IPS DF 6.9 (cell line): ENCODE measurements at regions not wholly inside any gene's neighbourhood (a gene's known extent, or its start where the extent isn't known, plus 50 kb on each side); places are given as distances from the start of the nearest gene placed in this dataset.

Source experiments
- DNase-seq: peaks from one replicate; pipeline ENCODE4 v3.0.0-alpha.2; 2013; ENCODE audit warnings: low read depth, low spot score
- H3K27ac ChIP-seq: one replicate; pipeline ENCODE4 v1.5.1; 2013; ENCODE audit warnings: low read length, control low read depth
- H3K27me3 ChIP-seq: 2 replicates; pipeline ENCODE4 v1.6.1; 2013; ENCODE audit warnings: mild to moderate bottlenecking, low read length; ENCODE audit not compliant: control insufficient read depth, insufficient read depth
- H3K36me3 ChIP-seq: 2 replicates; pipeline ENCODE4 v1.6.1; 2013; ENCODE audit warnings: low read length; ENCODE audit not compliant: control insufficient read depth, insufficient read depth
- H3K4me1 ChIP-seq: 2 replicates; pipeline ENCODE4 v1.6.1; 2013; ENCODE audit warnings: low read length; ENCODE audit not compliant: control insufficient read depth, insufficient read depth
- H3K4me3 ChIP-seq: 2 replicates; pipeline ENCODE4 v1.5.1; 2013; ENCODE audit warnings: mild to moderate bottlenecking, low read length
- H3K9me3 ChIP-seq: 2 replicates; pipeline ENCODE4 v1.6.1; 2013; ENCODE audit warnings: low read length, inconsistent platforms; ENCODE audit not compliant: control insufficient read depth, insufficient read depth
- WGBS: extraction: QIAGEN DNeasy Blood & Tissue Kit; methylation state at CpG from one replicate; pipeline ENCODE4 v1.1.7; 2013; ENCODE audit warnings: mixed read lengths, missing lambda C conversion rate; ENCODE audit not compliant: insufficient read length, insufficient coverage; 5-methylcytosine and 5-hydroxymethylcytosine counted together

GRCh38 chr6:81413306-81413705 lies 339.2 kb downstream of the TENT5A start:
- Histone ChIP-seq H3K4me3 (no peak overlapping the region), H3K36me3 (no peaks in the 10 kb centered on the region), H3K27ac (no peak overlapping the region), H3K27me3 (no peaks in the 10 kb centered on the region), H3K4me1 (no peaks in the 10 kb centered on the region), H3K9me3 (no peaks in the 10 kb centered on the region)
- no peak for DNase-seq
- no CpG with 5 or more reads among the region's 4 CpGs for WGBS

- Histone ChIP-seq H3K4me3 (no peak overlapping the region), H3K27ac (no peak overlapping the region), H3K4me1 (no peaks in the 10 kb centered on the region), H3K36me3 (no peaks in the 10 kb centered on the region), H3K27me3 (no peaks in the 10 kb centered on the region), H3K9me3 (no peaks in the 10 kb centered on the region)
- no peak for DNase-seq
- no CpG with 5 or more reads among the region's 3 CpGs for WGBS
These were observed 350.4 kb downstream of the TENT5A start for GRCh38 chr6:81401970-81402690.

DNA sequence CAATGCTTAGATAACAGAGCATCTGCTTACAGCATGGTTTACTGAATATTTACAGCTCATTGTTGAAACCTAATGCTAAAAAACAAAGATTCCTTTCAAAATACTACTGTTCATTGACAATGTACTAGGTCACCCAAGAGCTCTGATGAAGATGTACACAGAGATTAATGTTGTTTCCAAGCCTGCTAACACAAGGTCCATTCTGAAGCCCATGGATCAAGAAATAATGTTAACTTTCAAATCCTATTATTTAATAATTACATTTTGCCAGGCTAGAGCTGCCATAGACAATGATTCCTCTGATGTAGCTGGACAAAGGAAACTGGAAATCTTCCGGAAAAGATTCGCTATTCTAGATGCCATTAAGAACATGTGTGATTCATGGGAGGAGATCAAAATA lies 355.6 kb downstream of the TENT5A start:
- no peak for DNase-seq
- Histone ChIP-seq H3K36me3 (no peaks in the 10 kb centered on the region), H3K27ac (no peak overlapping the region), H3K4me1 (no peaks in the 10 kb centered on the region), H3K27me3 (no peaks in the 10 kb centered on the region), H3K4me3 (no peak overlapping the region), H3K9me3 (no peaks in the 10 kb centered on the region)
- WGBS: no CpG with 5 or more reads among the region's 2 CpGs

DNA sequence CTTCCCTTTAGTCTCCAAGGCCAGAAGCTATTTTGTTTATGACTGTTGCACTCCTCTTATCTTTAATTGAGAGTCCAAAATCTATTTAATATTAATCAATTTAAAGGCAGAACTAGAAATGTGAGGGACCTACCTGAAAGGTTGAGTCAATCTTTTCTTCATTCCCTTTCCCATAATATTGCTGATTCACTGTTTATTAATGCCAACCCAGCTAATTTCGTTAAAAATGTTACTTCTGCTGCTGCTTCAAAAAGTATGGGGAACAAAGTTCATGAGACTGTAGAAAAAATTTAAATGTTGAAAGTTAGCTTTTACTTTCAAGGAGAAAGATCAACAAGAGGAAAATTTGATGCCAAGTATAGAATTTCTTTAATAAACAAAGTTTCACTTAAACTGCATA lies 365.3 kb downstream of the TENT5A start:
- no CpG with 5 or more reads among the region's 1 CpG for WGBS
- no peaks in the 10 kb centered on the region for H3K9me3 ChIP-seq
- H3K36me3 ChIP-seq: no peaks in the 10 kb centered on the region
- no peak overlapping the region for H3K27ac ChIP-seq
- no peak for DNase-seq
- no peaks in the 10 kb centered on the region for H3K4me1 ChIP-seq
- H3K27me3 ChIP-seq: no peaks in the 10 kb centered on the region
- no peak overlapping the region for H3K4me3 ChIP-seq

DNA sequence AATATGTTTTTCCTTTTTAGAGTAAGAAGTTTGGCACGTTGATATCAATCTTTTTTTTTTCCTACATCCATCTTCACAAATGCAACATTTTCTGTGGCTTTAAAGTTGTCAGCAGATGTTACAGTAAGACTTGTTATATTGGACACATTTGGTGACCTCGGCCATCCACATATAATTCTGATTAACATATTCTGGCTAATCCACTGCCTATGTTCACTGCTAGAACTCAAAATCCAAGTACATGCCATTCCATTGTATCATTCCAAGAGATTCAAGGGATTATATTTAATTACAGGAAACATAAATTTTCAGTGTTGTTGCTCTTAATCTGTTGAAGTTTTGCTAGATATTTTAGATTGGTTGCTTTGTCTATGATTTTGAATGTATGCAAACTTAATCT lies 367.6 kb downstream of the TENT5A start:
- DNase-seq: no peak
- no peaks in the 10 kb centered on the region for H3K9me3 ChIP-seq
- H3K27me3 ChIP-seq: no peaks in the 10 kb centered on the region
- H3K4me1 ChIP-seq: no peaks in the 10 kb centered on the region
- no peaks in the 10 kb centered on the region for H3K36me3 ChIP-seq
- no CpG with 5 or more reads among the region's 2 CpGs for WGBS
- H3K4me3 ChIP-seq: no peak overlapping the region
- no peak overlapping the region for H3K27ac ChIP-seq

DNA sequence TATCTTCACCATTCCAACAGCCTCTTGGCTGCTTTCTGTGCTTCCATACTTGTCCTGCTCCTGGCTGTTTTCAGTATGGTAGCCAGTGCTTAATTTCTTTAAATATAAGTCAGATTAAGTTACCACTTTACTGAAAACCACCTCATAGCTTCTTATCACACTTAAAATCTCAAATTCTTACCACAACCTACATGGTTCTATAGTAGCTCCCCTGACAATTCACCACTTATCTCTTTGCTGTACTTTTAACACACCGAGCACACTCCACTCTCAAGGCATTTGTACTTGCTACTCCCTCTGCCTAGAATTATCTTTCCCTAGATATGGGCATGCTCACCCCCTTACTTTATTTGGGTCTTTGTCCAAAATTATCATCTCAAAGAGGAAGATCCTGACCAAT lies 369.0 kb downstream of the TENT5A start:
- Histone ChIP-seq H3K9me3 (no peaks in the 10 kb centered on the region), H3K27ac (no peak overlapping the region), H3K36me3 (no peaks in the 10 kb centered on the region), H3K4me1 (no peaks in the 10 kb centered on the region), H3K4me3 (no peak overlapping the region), H3K27me3 (no peaks in the 10 kb centered on the region)
- no peak for DNase-seq
- WGBS: no CpG with 5 or more reads among the region's 1 CpG

- no peaks in the 10 kb centered on the region for H3K27me3 ChIP-seq
- no peak overlapping the region for H3K27ac ChIP-seq
- no peaks in the 10 kb centered on the region for H3K9me3 ChIP-seq
- H3K4me1 ChIP-seq: no peaks in the 10 kb centered on the region
- no CpG with 5 or more reads among the region's 4 CpGs for WGBS
- no peak for DNase-seq
- no peaks in the 10 kb centered on the region for H3K36me3 ChIP-seq
- H3K4me3 ChIP-seq: no peak overlapping the region
These were observed 369.6 kb downstream of the TENT5A start for GRCh38 chr6:81382852-81383251.

DNA sequence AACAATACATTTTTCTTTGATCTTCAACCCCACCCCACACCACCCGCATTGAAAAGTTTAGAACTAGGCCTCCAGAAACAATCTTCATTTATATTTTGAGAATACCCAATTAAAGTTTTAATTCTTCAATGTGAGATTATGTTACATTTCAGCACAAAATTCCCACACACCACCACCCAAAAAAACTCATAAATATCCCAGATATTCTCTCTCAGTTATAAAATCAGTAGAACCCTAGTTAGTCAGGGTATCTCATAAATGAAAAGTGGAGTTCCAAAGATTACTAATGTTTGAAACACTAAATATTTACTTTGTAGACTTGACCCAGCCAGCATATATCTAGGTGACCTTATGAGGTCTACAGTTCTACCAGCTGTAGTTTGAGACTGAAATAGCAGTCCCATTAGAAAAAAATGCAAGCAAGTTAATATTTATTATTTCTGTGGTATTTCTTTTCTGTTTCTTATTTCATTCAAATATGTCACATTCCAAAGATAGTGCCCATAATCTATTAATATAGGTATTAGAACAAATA lies 371.0 kb downstream of the TENT5A start:
- Histone ChIP-seq H3K4me1 (no peaks in the 10 kb centered on the region), H3K27me3 (no peaks in the 10 kb centered on the region), H3K9me3 (no peaks in the 10 kb centered on the region), H3K27ac (no peak overlapping the region), H3K36me3 (no peaks in the 10 kb centered on the region), H3K4me3 (no peak overlapping the region)
- WGBS: no CpG with 5 or more reads among the region's 1 CpG
- DNase-seq: no peak

- Histone ChIP-seq H3K4me3 (no peak overlapping the region), H3K4me1 (no peaks in the 10 kb centered on the region), H3K27ac (no peak overlapping the region), H3K27me3 (no peaks in the 10 kb centered on the region), H3K9me3 (no peaks in the 10 kb centered on the region), H3K36me3 (no peaks in the 10 kb centered on the region)
- DNase-seq: no peak
- no CpG with 5 or more reads among the region's 1 CpG for WGBS
These were observed 371.7 kb downstream of the TENT5A start for GRCh38 chr6:81380718-81381338.

GRCh38 chr6:81376745-81377144 lies 375.7 kb downstream of the TENT5A start:
- no peak overlapping the region for H3K27ac ChIP-seq
- H3K4me3 ChIP-seq: no peak overlapping the region
- H3K27me3 ChIP-seq: no peaks in the 10 kb centered on the region
- WGBS: no CpG with 5 or more reads among the region's 5 CpGs
- H3K4me1 ChIP-seq: no peaks in the 10 kb centered on the region
- no peak for DNase-seq
- H3K36me3 ChIP-seq: no peaks in the 10 kb centered on the region
- no peaks in the 10 kb centered on the region for H3K9me3 ChIP-seq

- Histone ChIP-seq H3K4me3 (no peak overlapping the region), H3K27me3 (no peaks in the 10 kb centered on the region), H3K4me1 (no peaks in the 10 kb centered on the region), H3K9me3 (no peaks in the 10 kb centered on the region), H3K27ac (no peak overlapping the region), H3K36me3 (no peaks in the 10 kb centered on the region)
- no CpG with 5 or more reads among the region's 1 CpG for WGBS
- DNase-seq: no peak
These were observed 379.1 kb downstream of the TENT5A start for GRCh38 chr6:81373414-81373813.
